Glutamatergic neuron (in vitro differentiated cells): ENCODE measurements at regions not wholly inside any gene's neighbourhood (a gene's known extent, or its start where the extent isn't known, plus 50 kb on each side); places are given as distances from the start of the nearest gene placed in this dataset.

Experiments
- DNase-seq: peaks from one replicate; pipeline ENCODE4 v3.0.0; 2022
- H3K27ac Mint-ChIP-seq: one replicate; pipeline ENCODE4 v1.8.0; 2020; ENCODE audit warnings: mild to moderate bottlenecking, mixed read lengths, inconsistent platforms; ENCODE audit not compliant: unreplicated experiment
- H3K27me3 Mint-ChIP-seq: one replicate; pipeline ENCODE4 v1.8.0; 2020; ENCODE audit warnings: mild to moderate bottlenecking, moderate library complexity, mixed read lengths, inconsistent platforms; ENCODE audit not compliant: unreplicated experiment
- H3K36me3 Mint-ChIP-seq: one replicate; pipeline ENCODE4 v1.8.0; 2020; ENCODE audit warnings: mild to moderate bottlenecking, mixed read lengths, inconsistent platforms; ENCODE audit not compliant: unreplicated experiment
- H3K4me1 Mint-ChIP-seq: one replicate; pipeline ENCODE4 v1.8.0; 2020; ENCODE audit warnings: mild to moderate bottlenecking, low read depth, mixed read lengths, inconsistent platforms; ENCODE audit not compliant: unreplicated experiment
- H3K4me3 Mint-ChIP-seq: one replicate; pipeline ENCODE4 v1.8.0; 2020; ENCODE audit warnings: mild to moderate bottlenecking, mixed read lengths, inconsistent platforms; ENCODE audit not compliant: unreplicated experiment
- H3K9me3 Mint-ChIP-seq: one replicate; pipeline ENCODE4 v1.8.0; 2020; ENCODE audit warnings: mild to moderate bottlenecking, moderate library complexity, mixed read lengths, inconsistent platforms; ENCODE audit not compliant: unreplicated experiment
- TF ChIP-seq, protein P1 (sequence below): fragments of 200-600 bp; sonication (generic); IDR thresholded peaks from one replicate; pipeline ENCODE4 v1.5.0; 2021; ENCODE audit not compliant: partially characterized antibody, unreplicated experiment

DNA sequence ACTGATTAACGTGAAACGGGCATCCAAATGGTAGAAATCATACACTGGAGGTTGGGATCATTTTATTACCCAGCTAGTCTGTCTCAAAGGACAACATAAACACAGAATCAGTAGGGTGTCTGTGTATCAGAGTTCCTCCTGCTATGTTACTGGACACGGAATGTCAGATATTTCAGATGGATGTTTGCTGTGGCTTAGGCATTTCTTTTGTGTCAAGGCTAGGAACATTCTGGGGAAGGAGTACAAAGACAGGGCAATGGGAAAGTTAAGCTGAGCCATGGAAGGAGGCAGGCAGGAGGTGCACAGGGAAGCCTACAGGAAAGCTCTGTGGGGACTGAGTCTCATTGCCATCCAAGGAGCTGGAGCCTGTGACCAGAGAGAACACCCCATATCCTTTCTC is 254.6 kb downstream of the C12orf75 start:
- no peaks in the 10 kb centered on the region for H3K9me3 Mint-ChIP-seq
- no peak overlapping the region for H3K4me3 Mint-ChIP-seq
- no peak overlapping the region for H3K27ac Mint-ChIP-seq
- H3K4me1 Mint-ChIP-seq, result no peaks in the 10 kb centered on the region
- TF ChIP-seq, protein P1, sequence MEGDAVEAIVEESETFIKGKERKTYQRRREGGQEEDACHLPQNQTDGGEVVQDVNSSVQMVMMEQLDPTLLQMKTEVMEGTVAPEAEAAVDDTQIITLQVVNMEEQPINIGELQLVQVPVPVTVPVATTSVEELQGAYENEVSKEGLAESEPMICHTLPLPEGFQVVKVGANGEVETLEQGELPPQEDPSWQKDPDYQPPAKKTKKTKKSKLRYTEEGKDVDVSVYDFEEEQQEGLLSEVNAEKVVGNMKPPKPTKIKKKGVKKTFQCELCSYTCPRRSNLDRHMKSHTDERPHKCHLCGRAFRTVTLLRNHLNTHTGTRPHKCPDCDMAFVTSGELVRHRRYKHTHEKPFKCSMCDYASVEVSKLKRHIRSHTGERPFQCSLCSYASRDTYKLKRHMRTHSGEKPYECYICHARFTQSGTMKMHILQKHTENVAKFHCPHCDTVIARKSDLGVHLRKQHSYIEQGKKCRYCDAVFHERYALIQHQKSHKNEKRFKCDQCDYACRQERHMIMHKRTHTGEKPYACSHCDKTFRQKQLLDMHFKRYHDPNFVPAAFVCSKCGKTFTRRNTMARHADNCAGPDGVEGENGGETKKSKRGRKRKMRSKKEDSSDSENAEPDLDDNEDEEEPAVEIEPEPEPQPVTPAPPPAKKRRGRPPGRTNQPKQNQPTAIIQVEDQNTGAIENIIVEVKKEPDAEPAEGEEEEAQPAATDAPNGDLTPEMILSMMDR, result no peak
- H3K27me3 Mint-ChIP-seq, result peaks cover 4% of the 10 kb centered on the region
- DNase-seq, result no peak
- no peaks in the 10 kb centered on the region for H3K36me3 Mint-ChIP-seq

- H3K4me1 Mint-ChIP-seq, result no peaks in the 10 kb centered on the region
Measured at GRCh38 chr12:105587237-105587636, 256.7 kb downstream of the C12orf75 start.

GRCh38 chr12:105588106-105588505 is 257.6 kb downstream of the C12orf75 start:
- Mint-ChIP-seq H3K27ac (no peak overlapping the region), H3K36me3 (no peaks in the 10 kb centered on the region), H3K27me3 (no peaks in the 10 kb centered on the region), H3K4me1 (no peaks in the 10 kb centered on the region), H3K9me3 (peaks cover 1% of the 10 kb centered on the region), H3K4me3 (no peak overlapping the region)
- DNase-seq, result no peak
- TF ChIP-seq, protein P1, result no peak

More at GRCh38 chr12:105587237-105587636, 256.7 kb downstream of the C12orf75 start:
- TF ChIP-seq, protein P1, result no peak
- Mint-ChIP-seq H3K9me3 (no peaks in the 10 kb centered on the region), H3K36me3 (no peaks in the 10 kb centered on the region), H3K27me3 (no peaks in the 10 kb centered on the region), H3K27ac (no peak overlapping the region), H3K4me3 (no peak overlapping the region)
- no peak for DNase-seq

DNA sequence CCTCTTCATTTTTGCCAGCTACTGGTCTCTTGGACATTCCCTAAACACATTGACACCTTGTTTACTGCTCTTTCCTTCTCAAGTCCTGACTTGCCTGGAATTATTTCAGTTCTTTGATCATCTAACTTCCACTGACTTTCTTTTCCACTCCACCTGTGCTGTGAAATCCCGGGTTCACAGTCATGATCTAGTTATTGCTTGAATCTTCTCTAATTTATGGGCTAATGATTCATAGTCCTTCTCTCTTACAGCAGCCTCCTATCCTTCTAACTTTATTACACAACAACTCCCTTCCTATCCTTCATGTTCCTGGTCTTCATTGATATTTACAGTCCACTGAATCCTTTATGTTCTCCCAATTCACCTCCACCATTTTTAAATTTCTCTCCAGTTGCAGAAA is 260.1 kb downstream of the C12orf75 start:
- no peak for DNase-seq
- Mint-ChIP-seq H3K27me3 (no peaks in the 10 kb centered on the region), H3K4me1 (no peaks in the 10 kb centered on the region), H3K9me3 (peaks cover 1% of the 10 kb centered on the region), H3K36me3 (no peaks in the 10 kb centered on the region), H3K4me3 (no peak overlapping the region), H3K27ac (no peak overlapping the region)
- TF ChIP-seq, protein P1, result no peak

DNA sequence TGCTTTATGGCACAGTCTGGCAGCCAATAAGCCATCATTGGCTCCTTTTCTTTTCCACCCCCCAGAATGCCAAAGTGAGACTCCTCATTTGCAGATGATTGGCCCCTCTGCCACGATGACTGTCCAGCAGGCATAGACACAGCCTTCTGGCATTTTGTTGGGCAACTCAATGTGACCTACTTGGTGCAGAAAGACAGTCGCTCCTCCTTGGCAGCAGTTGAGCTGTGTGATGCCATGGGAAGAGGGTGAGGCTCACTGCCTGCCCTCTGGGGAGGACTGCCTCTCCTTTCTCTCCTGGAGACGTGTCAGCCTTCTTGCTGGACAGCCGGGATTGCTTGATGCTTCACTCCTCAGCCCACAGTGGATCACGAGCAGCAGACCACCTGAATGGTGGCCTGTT is 264.9 kb downstream of the C12orf75 start:
- TF ChIP-seq, protein P1, result no peak
- Mint-ChIP-seq H3K9me3 (peaks cover 1% of the 10 kb centered on the region), H3K36me3 (no peaks in the 10 kb centered on the region), H3K27me3 (no peaks in the 10 kb centered on the region), H3K4me1 (no peaks in the 10 kb centered on the region), H3K4me3 (no peak overlapping the region), H3K27ac (no peak overlapping the region)
- DNase-seq, result no peak
